NCI-H345 treated with DMSO at 0.1 percent for 48 hours (cell line): ENCODE measurements at regions not wholly inside any gene's neighbourhood (a gene's known extent, or its start where the extent isn't known, plus 50 kb on each side); places are given as distances from the start of the nearest gene placed in this dataset.

ENCODE experiments used
- DNase-seq: peaks from one replicate; lab custom pipeline; 2025; ENCODE audit not compliant: unreplicated experiment; lab: John Stamatoyannopoulos, UW

- DNase-seq = no peak
Measured at GRCh38 chr14:89613260-89614008, 196.4 kb upstream of the FOXN3 start.

GRCh38 chr14:89609500-89610100 lies 192.6 kb upstream of the FOXN3 start:
- DNase-seq = no peak

GRCh38 chr14:89607453-89607852 lies 190.4 kb upstream of the FOXN3 start:
- DNase-seq = no peak

- DNase-seq = no peak
Measured at GRCh38 chr14:89603938-89604480, 187.0 kb upstream of the FOXN3 start.

GRCh38 chr14:89600950-89601826 lies 184.2 kb upstream of the FOXN3 start:
- DNase-seq = no peak

- DNase-seq = no peak
Measured at GRCh38 chr14:89600029-89600428, 183.0 kb upstream of the FOXN3 start.

- DNase-seq = no peak
Measured at GRCh38 chr14:89598548-89599186, 181.6 kb upstream of the FOXN3 start.

GRCh38 chr14:89592961-89593360 lies 175.9 kb upstream of the FOXN3 start:
- no peak for DNase-seq

GRCh38 chr14:89589400-89590118 lies 172.5 kb upstream of the FOXN3 start:
- no peak for DNase-seq

- no peak for DNase-seq
Measured at GRCh38 chr14:89588840-89589296, 171.8 kb upstream of the FOXN3 start.

- no peak for DNase-seq
Measured at GRCh38 chr14:89588016-89588415, 171.0 kb upstream of the FOXN3 start.

GRCh38 chr14:89587136-89587420 lies 170.0 kb upstream of the FOXN3 start:
- no peak for DNase-seq

GRCh38 chr14:89586258-89587135 lies 169.5 kb upstream of the FOXN3 start:
- no peak for DNase-seq

- no peak for DNase-seq
Measured at GRCh38 chr14:89578156-89578555, 161.1 kb upstream of the FOXN3 start.

GRCh38 chr14:89576960-89577359 lies 159.9 kb upstream of the FOXN3 start:
- DNase-seq = no peak

GRCh38 chr14:89576145-89576927 lies 159.3 kb upstream of the FOXN3 start:
- DNase-seq = no peak

GRCh38 chr14:89575386-89576061 lies 158.5 kb upstream of the FOXN3 start:
- DNase-seq = no peak

GRCh38 chr14:89574420-89574819 lies 157.4 kb upstream of the FOXN3 start:
- no peak for DNase-seq

GRCh38 chr14:89573399-89573657 lies 156.3 kb upstream of the FOXN3 start:
- DNase-seq = no peak
